Epithelial cell of prostate (primary cell): ENCODE measurements at regions not wholly inside any gene's neighbourhood (a gene's known extent, or its start where the extent isn't known, plus 50 kb on each side); places are given as distances from the start of the nearest gene placed in this dataset.

Experiments
- DNase-seq: peaks from one replicate; pipeline ENCODE4 v3.0.0-alpha.2; 2011; ENCODE audit warnings: low read depth, low spot score
- H3K27ac ChIP-seq: fragments of 450-650 bp; 2 replicates; pipeline ENCODE4 v1.5.1; 2017; ENCODE audit warnings: mild to moderate bottlenecking

GRCh38 chr1:36562181-36562685 lies 79.5 kb upstream of the CSF3R start:
- no peak overlapping the region for H3K27ac ChIP-seq
- DNase-seq: no peak

DNA sequence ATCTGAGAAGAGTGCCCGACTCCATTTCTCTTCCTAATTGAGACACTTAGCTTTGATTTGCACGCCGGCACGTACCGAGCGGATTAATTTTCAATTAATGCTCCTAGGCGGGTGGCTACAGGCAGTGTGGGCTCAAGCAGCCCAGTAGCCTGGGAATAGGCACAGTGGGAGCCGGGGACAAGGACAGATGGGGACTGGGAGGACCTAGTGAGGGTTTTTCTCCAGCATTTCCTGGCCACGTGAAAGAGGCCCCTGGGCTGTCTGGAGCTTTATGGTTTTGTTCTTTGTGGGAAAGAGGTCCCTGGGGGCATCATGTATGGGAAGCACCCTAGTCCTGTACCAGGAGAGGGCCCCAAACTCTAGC lies 78.6 kb upstream of the CSF3R start:
- no peak overlapping the region for H3K27ac ChIP-seq
- no peak for DNase-seq

DNA sequence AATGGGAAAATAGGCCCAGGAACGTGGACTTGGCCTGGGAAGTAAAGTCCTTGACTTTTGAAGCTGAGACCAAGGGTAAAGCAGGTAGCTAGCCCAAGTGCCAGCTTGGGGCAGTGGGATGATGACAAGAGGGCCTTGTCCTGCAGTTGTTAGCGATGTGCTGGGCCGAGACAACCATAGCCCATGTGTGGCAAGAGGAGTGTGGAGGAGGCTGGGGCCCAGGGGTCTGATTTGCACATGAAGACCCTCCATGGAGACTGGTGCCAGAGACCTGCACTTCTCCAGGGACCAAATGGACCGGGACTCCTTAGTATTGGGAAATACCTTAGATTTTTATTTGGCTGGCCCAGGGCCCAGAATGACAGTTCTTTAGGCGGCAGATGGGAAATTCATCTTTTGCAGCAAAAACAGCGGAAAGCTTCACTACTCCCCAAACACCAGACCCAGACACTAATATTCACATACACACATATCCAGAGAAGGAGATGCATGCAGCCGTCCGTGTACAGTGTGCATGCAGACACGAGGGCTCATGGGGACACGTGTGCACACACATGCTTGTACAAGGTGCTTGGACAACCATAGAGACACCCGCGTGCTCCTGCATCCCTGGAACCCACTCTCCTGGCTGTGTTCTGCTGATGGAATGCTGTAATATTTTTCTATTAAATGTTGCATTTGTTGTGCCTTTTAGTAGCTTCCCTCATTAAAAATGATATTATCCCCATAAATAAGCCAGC lies 78.1 kb upstream of the CSF3R start:
- DNase-seq: no peak
- H3K27ac ChIP-seq: no peak overlapping the region

- no peak overlapping the region for H3K27ac ChIP-seq
- no peak for DNase-seq
Observed at GRCh38 chr1:36560177-36560576, 77.5 kb upstream of the CSF3R start.

GRCh38 chr1:36559061-36559460 lies 76.3 kb upstream of the CSF3R start:
- DNase-seq: no peak
- H3K27ac ChIP-seq: no peak overlapping the region

- DNase-seq: no peak
- no peak overlapping the region for H3K27ac ChIP-seq
Observed at GRCh38 chr1:36557041-36558000, 74.6 kb upstream of the CSF3R start.

GRCh38 chr1:36555041-36555440 lies 72.3 kb upstream of the CSF3R start:
- no peak overlapping the region for H3K27ac ChIP-seq
- DNase-seq: no peak

- DNase-seq: no peak
- H3K27ac ChIP-seq: no peak overlapping the region
Observed at GRCh38 chr1:36554323-36554628, 71.6 kb upstream of the CSF3R start.

- DNase-seq: no peak
- no peak overlapping the region for H3K27ac ChIP-seq
Observed at GRCh38 chr1:36553591-36554322, 71.0 kb upstream of the CSF3R start.

- H3K27ac ChIP-seq: no peak overlapping the region
- DNase-seq: no peak
Observed at GRCh38 chr1:36542962-36543515, 60.3 kb upstream of the CSF3R start.

GRCh38 chr1:36542024-36542961 lies 59.6 kb upstream of the CSF3R start:
- no peak overlapping the region for H3K27ac ChIP-seq
- DNase-seq: no peak

DNA sequence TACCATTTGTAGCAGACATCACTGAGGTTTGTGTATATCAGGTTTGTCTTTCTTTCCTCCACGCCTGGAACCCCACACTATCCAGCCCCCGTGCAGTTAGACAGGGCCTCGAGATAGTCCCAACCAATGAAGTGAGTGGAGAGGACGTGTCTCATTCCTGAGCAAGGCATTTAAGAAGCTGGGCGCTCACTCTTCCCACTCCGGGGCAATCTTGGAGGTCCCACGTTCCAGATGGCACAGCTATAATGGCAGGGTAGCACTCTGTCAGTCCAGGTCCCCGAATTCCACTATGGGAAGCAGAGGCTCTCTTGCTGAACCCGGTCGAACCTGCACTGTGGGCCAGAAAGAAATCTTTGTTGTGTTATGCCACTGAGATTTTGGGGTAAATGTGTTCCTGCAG lies 57.3 kb upstream of the CSF3R start:
- H3K27ac ChIP-seq: no peak overlapping the region
- no peak for DNase-seq

DNA sequence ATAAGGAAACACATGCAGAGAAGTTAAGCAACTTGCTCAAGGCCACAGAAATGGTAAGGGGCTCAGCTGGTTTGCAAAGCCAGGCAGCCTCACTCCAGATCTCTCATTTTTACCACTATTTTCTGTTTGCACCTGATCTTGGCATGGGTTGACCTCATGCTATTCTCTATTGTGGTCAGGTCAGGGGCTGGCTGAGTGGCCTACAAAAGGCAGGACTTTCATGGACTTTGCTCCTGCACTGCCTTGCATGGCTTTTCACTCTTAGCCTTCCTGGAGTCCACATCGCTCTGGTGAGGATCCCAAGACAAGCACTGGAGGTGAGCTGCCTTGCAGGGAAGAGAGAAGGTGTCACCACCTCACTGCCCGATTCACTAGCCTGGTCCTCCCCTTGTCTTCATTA lies 56.8 kb upstream of the CSF3R start:
- no peak for DNase-seq

DNA sequence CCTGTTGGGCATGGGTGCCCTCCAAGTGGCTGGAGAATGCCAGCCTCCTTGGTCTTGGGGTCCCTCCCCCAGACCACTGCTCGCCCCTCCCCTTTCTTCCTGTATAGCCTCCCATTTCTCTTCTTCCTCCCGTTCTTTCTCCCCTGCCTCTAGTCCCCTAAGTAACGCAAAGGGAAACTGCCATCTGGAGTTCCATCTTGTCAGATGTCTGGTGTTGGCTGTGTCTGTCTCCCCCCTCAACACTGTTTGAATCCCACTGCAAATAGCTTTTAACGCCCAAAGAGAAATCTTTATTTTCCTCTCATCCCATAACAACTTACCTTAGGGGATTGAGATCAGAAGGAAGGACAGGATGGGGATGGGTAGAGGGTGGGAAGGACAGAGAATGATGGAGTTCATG lies 55.3 kb upstream of the CSF3R start:
- no peak overlapping the region for H3K27ac ChIP-seq
- DNase-seq: no peak

More for the DNA sequence above, 56.8 kb upstream of the CSF3R start:
- H3K27ac ChIP-seq: no peak overlapping the region

DNA sequence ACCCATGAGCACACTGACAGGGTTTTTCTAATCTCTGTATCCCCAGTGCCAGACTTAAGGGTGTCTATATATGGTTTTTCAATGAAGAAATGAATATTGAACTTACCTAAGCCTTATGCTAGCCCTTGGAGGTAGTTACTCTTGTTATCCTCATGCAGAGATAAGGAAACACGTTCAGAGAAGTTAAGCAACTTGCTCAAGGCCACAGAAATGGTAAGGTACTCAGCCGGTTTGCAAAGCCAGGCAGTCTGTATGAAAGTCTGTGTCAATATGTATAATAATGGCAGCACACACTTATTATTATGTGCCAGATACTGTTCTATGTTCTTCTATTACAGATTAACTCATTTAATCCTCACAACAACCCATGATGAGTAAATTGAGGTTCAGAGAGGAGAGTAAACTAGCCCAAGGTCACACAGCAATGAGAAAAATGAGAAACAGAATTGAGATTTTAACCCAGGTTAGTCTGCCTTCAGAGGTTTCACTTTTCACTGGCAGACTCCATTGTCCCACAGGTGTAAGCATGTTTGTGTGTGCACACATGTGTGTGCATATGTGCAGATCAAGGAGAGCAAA lies 54.6 kb upstream of the CSF3R start:
- DNase-seq: no peak

DNA sequence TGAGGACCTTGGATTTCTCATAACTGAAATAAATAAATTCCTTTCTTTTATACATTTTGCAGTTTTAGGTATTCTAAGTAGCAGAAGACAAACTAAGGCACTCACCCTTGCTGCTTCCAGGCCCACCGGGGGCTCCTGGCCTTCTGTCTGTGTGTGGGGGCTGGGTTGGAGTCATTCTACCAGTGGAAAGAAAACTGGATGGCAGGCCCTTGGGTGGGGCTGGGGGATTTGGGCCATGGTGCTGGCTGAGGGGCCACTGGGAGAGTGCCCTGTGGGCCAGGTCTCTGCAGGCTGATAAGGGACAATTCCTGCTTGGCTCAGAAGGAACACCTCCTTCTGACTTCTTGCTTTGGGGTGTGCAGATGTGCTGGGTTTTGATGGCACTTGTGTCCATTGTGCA lies 54.0 kb upstream of the CSF3R start:
- no peak for DNase-seq
- H3K27ac ChIP-seq: no peak overlapping the region

More for the DNA sequence above, 54.6 kb upstream of the CSF3R start:
- no peak overlapping the region for H3K27ac ChIP-seq

- DNase-seq: no peak
- no peak overlapping the region for H3K27ac ChIP-seq
Observed at GRCh38 chr1:36534711-36535412, 52.1 kb upstream of the CSF3R start.

GRCh38 chr1:36533897-36534296 lies 51.2 kb upstream of the CSF3R start:
- no peak for DNase-seq
- no peak overlapping the region for H3K27ac ChIP-seq
